K562 (cell line): ENCODE measurements at regions not wholly inside any gene's neighbourhood (a gene's known extent, or its start where the extent isn't known, plus 50 kb on each side); places are given as distances from the start of the nearest gene placed in this dataset.

ENCODE experiments used
- CREB3L1 ChIP-seq: fragments of 450-650 bp; IDR thresholded peaks from 2 replicates; pipeline ENCODE4 v1.6.1; 2014; ENCODE audit warnings: low read depth, mild to moderate bottlenecking, moderate library complexity, borderline replicate concordance
- GTF2E2 ChIP-seq: fragments of 200-800 bp; sonication (Bioruptor generic); IDR thresholded peaks from 2 replicates; pipeline ENCODE4 v1.6.1; 2016; ENCODE audit warnings: missing genetic modification characterization, missing compliant biosample characterization
- HBP1 ChIP-seq: fragments of 450-650 bp; formaldehyde crosslinking; IDR thresholded peaks from 2 replicates; pipeline ENCODE4 v1.4.0; 2022; ENCODE audit warnings: missing genetic modification characterization
- HDAC8 ChIP-seq: fragments of 450-650 bp; IDR thresholded peaks from 2 replicates; pipeline ENCODE4 v1.6.1; 2016; ENCODE audit warnings: mild to moderate bottlenecking, missing genetic modification characterization, moderate library complexity, missing compliant biosample characterization
- MTA3 ChIP-seq: fragments of 450-650 bp; formaldehyde crosslinking; IDR thresholded peaks from 2 replicates; pipeline ENCODE4 v1.6.1; 2017; ENCODE audit warnings: mild to moderate bottlenecking, borderline replicate concordance
- NR3C1 ChIP-seq: sonication (generic); formaldehyde crosslinking; IDR thresholded peaks from 2 replicates; pipeline ENCODE4 v1.8.1; 2022; ENCODE audit warnings: missing genetic modification reagents
- PCBP1 ChIP-seq: fragments of 200-400 bp; formaldehyde crosslinking; IDR thresholded peaks from 2 replicates; pipeline ENCODE4 v1.6.1; 2018; ENCODE audit warnings: mild to moderate bottlenecking, low read depth, low read length; ENCODE audit not compliant: poor library complexity, severe bottlenecking
- RREB1 ChIP-seq: fragments of 250-450 bp; sonication (Bioruptor Pico); IDR thresholded peaks from 2 replicates; pipeline ENCODE4 v1.4.0; 2020
- SIN3A ChIP-seq, 2 experiments: fragments of 150-350 bp in 1 of 2; IDR thresholded peaks; 2 replicates each; pipeline ENCODE4 v1.6.1; 2011 to 2016; ENCODE audit warnings: borderline replicate concordance in 2 of 2, low read depth in 2 of 2, low read length in 2 of 2, mild to moderate bottlenecking in 2 of 2, moderate library complexity in 2 of 2; ENCODE audit not compliant: control insufficient read depth in 1 of 2
- SREBF2 ChIP-seq: sonication (generic); formaldehyde crosslinking; IDR thresholded peaks from 2 replicates; pipeline ENCODE4 v1.4.0; 2020; ENCODE audit warnings: mild to moderate bottlenecking, missing genetic modification reagents
- TAF7 ChIP-seq: fragments of 450-650 bp; IDR thresholded peaks from 2 replicates; pipeline ENCODE4 v1.6.1; 2016; ENCODE audit warnings: missing genetic modification characterization, missing compliant biosample characterization
- ZNF445 ChIP-seq: fragments of 250-450 bp; sonication (Bioruptor Pico); IDR thresholded peaks from 2 replicates; pipeline ENCODE4 v1.4.0; 2020; ENCODE audit warnings: low read depth, mild to moderate bottlenecking, moderate library complexity
- TF ChIP-seq, protein P1 (sequence below): fragments of 250-450 bp; sonication (Bioruptor Pico); IDR thresholded peaks from 2 replicates; pipeline ENCODE4 v1.5.0; 2020; ENCODE audit warnings: mild to moderate bottlenecking
- TF ChIP-seq, protein P2 (sequence below): sonication (generic); formaldehyde crosslinking; IDR thresholded peaks from 2 replicates; pipeline ENCODE4 v1.8.0; 2022; ENCODE audit warnings: missing genetic modification reagents, mild to moderate bottlenecking, borderline replicate concordance

- TF ChIP-seq RREB1 (CRISPR knock-in tag) (no peak), HBP1 (no peak), HDAC8 (tag) (no peak), CREB3L1 (no peak), SIN3A (IDR thresholded peaks at IDR 0.05; ENCODE audit: borderline replicate concordance in 2 of 2, control insufficient read depth in 1 of 2, low read depth in 2 of 2, low read length in 2 of 2) (no peak), TAF7 (tag) (no peak), PCBP1 (no peak), GTF2E2 (tag) (peak; percentile 70; the same call in 1 of the 2 replicates), SREBF2 (no peak), ZNF445 (CRISPR knock-in tag) (no peak), NR3C1 (CRISPR knock-in tag) (no peak), MTA3 (no peak; the same call in 1 of the 2 replicates)
- TF ChIP-seq, protein P1, sequence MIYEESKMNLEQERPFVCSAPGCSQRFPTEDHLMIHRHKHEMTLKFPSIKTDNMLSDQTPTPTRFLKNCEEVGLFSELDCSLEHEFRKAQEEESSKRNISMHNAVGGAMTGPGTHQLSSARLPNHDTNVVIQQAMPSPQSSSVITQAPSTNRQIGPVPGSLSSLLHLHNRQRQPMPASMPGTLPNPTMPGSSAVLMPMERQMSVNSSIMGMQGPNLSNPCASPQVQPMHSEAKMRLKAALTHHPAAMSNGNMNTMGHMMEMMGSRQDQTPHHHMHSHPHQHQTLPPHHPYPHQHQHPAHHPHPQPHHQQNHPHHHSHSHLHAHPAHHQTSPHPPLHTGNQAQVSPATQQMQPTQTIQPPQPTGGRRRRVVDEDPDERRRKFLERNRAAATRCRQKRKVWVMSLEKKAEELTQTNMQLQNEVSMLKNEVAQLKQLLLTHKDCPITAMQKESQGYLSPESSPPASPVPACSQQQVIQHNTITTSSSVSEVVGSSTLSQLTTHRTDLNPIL (CRISPR knock-in tag), result no peak
- TF ChIP-seq, protein P2, sequence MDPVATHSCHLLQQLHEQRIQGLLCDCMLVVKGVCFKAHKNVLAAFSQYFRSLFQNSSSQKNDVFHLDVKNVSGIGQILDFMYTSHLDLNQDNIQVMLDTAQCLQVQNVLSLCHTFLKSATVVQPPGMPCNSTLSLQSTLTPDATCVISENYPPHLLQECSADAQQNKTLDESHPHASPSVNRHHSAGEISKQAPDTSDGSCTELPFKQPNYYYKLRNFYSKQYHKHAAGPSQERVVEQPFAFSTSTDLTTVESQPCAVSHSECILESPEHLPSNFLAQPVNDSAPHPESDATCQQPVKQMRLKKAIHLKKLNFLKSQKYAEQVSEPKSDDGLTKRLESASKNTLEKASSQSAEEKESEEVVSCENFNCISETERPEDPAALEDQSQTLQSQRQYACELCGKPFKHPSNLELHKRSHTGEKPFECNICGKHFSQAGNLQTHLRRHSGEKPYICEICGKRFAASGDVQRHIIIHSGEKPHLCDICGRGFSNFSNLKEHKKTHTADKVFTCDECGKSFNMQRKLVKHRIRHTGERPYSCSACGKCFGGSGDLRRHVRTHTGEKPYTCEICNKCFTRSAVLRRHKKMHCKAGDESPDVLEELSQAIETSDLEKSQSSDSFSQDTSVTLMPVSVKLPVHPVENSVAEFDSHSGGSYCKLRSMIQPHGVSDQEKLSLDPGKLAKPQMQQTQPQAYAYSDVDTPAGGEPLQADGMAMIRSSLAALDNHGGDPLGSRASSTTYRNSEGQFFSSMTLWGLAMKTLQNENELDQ (CRISPR knock-in tag), result no peak
Observed at GRCh38 chr2:195486987-195487644, 169.9 kb upstream of the SLC39A10 start (continued).
